MM.1S (cell line): ENCODE measurements at regions not wholly inside any gene's neighbourhood (a gene's known extent, or its start where the extent isn't known, plus 50 kb on each side); places are given as distances from the start of the nearest gene placed in this dataset.

Source experiments
- EZH2 ChIP-seq: fragments of 300-600 bp; sonication (generic); optimal IDR thresholded peaks from 2 replicates; pipeline ENCODE3; 2017; ENCODE audit warnings: low read depth, mild to moderate bottlenecking, antibody characterized with exemption, low read length, mixed read lengths
- TF ChIP-seq, protein P1 (sequence below): fragments of 300-600 bp; sonication (generic); IDR thresholded peaks from 2 replicates; pipeline ENCODE4 v1.5.1; 2016; ENCODE audit warnings: antibody characterized with exemption, low read length, mixed read lengths

DNA sequence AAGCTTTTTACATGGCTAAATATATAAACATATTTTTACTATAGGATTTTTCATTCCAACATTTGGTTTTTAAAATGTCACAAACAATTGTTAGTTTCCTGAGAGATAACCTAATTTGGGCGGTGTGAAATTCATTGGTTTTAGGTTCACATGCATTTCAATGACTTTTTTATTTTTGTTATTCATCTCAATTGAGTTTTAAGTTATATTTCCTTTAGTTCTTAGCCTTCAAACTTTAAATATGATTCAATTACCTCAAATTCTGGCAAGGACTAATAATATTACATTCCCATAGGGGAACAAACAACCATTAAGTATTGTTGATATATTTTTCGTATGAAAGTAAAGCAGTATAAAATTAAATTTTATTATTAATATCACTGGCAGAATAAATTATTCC is 265.3 kb downstream of the SLITRK6 start:
- TF ChIP-seq, protein P1, sequence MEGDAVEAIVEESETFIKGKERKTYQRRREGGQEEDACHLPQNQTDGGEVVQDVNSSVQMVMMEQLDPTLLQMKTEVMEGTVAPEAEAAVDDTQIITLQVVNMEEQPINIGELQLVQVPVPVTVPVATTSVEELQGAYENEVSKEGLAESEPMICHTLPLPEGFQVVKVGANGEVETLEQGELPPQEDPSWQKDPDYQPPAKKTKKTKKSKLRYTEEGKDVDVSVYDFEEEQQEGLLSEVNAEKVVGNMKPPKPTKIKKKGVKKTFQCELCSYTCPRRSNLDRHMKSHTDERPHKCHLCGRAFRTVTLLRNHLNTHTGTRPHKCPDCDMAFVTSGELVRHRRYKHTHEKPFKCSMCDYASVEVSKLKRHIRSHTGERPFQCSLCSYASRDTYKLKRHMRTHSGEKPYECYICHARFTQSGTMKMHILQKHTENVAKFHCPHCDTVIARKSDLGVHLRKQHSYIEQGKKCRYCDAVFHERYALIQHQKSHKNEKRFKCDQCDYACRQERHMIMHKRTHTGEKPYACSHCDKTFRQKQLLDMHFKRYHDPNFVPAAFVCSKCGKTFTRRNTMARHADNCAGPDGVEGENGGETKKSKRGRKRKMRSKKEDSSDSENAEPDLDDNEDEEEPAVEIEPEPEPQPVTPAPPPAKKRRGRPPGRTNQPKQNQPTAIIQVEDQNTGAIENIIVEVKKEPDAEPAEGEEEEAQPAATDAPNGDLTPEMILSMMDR: no peak
- no peak for TF ChIP-seq EZH2
